G401 (cell line): ENCODE measurements at regions not wholly inside any gene's neighbourhood (a gene's known extent, or its start where the extent isn't known, plus 50 kb on each side); places are given as distances from the start of the nearest gene placed in this dataset.
A peak's percentile ranks its signal among the peaks of the same experiment; 100 is the strongest.
"Not testable (repeated sequence)": the region's sequence is repeated elsewhere in the genome, so short reads cannot be mapped to it uniquely, and the experiment has no call there.

Experiments
- DNase-seq: peaks from one replicate; pipeline ENCODE4 v3.0.0-alpha.2; 2015; ENCODE audit warnings: low spot score
- in situ Hi-C: cut with HindIII; loops from 2 replicates; pipeline ENCODE4 v1.10.0; 2016; ENCODE audit warnings: low sequenced_read_pairs, mixed read lengths

DNA sequence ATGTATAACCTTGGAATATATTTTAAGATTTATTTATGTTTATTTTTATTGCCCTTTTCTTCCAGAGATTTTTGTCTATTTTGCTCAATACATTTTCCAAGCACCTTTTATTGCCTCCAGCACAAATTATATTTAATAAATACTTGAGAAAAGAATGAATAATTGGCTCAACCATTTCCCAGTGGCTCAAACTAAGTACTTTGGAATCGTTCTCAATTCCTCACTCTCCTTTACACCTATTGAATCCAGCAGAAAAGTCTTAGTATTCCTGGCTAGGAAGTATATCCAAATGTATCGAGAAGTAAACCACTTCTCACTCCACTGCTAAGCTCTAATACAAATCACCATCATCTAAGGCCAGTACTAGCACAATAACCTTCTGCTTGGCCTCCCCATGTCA, 276.1 kb downstream of the NEBL start:
- in situ Hi-C loops = no loop called here
- DNase-seq = no peak

- in situ Hi-C loops = no loop called here
- DNase-seq = no peak
These were observed 279.0 kb downstream of the NEBL start for GRCh38 chr10:20618011-20618547.

- in situ Hi-C loops = no loop called here
- no peak for DNase-seq
These were observed 279.9 kb downstream of the NEBL start for GRCh38 chr10:20616918-20617810.

- in situ Hi-C loops = no loop called here
- no peak for DNase-seq
These were observed 280.9 kb downstream of the NEBL start for GRCh38 chr10:20616056-20616671.

- no peak for DNase-seq
These were observed 281.7 kb downstream of the NEBL start for GRCh38 chr10:20615395-20615794.

DNA sequence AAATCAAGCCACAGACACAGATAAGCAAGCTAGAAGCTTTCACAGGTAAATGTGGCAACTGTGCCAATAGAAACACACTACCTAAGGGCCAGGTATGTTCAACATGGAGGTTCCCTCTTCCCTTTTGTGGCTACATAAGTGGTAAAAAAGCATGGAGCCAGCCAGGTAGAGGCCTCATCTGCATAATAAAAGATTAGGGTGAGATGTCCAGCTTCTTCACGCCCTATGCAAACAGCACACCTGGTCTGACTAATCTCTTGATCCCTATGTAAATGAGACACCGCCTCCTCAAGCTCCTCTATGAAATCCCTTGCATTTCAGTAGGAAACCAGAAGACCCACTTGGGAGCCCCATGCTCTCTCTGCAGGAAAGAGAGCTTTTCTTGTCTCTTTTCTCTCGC, 282.2 kb downstream of the NEBL start:
- DNase-seq = no peak
- in situ Hi-C loops = no loop called here

More at GRCh38 chr10:20615395-20615794, 281.7 kb downstream of the NEBL start:
- in situ Hi-C loops = no loop called here

- in situ Hi-C loops = no loop called here
- no peak for DNase-seq
These were observed 288.6 kb downstream of the NEBL start for GRCh38 chr10:20608503-20608902.

- in situ Hi-C loops = no loop called here
These were observed 290.1 kb downstream of the NEBL start for GRCh38 chr10:20606985-20607384.

DNA sequence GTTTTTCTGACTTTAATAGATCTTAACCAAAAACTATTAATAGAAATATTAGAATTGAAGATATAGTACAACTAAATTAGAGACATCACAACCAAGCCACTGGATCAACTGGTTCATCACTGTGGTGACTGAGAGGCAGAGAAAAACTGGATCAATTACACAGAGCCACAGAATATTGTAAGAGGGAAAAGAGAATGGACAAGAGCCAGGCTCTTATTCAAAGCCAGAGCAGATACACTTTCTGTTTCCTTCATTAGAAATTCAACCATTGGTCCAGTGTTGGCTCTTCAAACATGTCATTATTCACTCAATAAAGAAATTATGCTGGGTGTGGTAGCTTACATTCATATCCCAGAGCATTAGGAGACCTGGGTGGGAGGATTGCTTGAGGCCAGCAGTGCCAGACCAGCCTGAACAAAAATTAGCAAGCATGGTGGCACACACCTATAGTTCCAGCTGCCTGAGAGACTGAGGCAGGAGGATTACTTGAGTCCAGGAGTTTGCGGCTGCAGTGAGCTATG, 295.1 kb downstream of the NEBL start:
- DNase-seq = no peak
- in situ Hi-C loops = no loop called here

More at GRCh38 chr10:20606985-20607384, 290.1 kb downstream of the NEBL start:
- DNase-seq = no peak

- DNase-seq = no peak
- in situ Hi-C loops = no loop called here
These were observed 298.5 kb downstream of the NEBL start for GRCh38 chr10:20598590-20598989.

DNA sequence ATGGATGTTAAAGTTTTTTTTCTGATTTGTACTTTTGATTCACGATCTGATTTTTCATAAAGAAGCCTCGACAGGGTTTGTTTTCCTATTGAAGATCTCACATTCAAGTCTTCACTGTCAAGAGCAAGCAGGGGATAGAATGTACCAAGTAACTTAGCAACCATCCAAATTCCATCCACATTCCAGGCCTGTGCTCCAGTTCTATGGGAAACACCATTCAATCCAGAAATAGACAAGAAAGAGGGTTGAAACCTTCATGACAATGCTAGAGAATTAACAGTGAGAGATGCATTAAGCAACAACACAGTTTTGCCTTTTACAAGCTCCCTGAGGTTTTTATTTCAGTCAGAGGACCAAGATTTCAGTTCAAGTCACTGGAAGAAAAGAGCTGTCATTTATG, 300.2 kb downstream of the NEBL start:
- no peak for DNase-seq

DNA sequence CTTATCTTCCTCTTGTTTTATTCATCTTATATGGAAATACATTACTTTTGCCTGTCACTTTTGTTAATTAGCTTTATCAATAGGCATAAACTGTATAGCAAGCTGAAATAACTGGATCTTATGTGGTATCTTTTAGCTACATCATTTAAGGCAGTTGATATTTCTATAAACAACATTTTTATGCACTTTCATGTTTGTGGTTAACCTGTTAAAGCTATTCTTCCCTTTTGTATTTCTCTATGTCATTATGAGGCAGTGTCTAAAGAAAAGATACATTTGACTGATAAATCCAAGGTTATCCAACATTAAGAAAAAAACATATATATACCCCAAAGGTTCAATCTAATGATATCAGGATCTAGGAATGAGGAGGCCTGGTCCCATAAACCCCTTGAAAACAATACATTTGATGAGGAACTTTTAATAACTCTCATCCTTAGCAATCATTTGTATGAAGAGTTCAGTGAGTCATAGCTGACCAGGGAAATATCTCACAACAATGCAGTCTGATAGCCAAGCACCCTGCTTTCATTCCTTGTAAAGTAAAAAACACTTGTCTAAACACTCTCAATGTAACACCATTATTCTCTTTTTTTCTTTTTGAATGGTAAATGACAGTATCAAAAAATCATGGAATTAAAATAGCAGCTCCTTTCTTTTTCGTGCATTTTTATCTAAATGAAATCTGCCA, 300.9 kb downstream of the NEBL start:
- DNase-seq = no peak
- in situ Hi-C loops = no loop called here

More for the DNA sequence above, 300.2 kb downstream of the NEBL start:
- in situ Hi-C loops = no loop called here

DNA sequence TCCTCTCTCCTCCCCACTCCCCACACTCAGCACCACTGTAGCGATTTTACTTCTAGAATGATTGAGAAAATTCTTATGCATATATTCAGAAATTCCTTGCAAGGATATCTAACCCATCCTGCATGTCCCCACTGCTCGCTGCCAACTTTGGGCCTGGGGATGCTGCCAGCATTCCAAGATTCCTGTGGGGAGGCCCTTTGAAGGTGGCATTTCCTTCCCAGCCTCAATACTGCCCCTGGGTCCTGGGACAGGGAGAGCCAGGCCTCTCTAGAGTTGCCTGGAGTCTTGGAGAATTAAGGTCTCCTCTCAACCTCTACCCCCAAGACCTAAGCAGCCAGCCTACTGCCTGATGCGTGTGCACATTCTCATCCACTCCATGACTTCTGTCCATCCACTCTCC, 303.5 kb downstream of the NEBL start:
- in situ Hi-C loops = no loop called here
- no peak for DNase-seq

DNA sequence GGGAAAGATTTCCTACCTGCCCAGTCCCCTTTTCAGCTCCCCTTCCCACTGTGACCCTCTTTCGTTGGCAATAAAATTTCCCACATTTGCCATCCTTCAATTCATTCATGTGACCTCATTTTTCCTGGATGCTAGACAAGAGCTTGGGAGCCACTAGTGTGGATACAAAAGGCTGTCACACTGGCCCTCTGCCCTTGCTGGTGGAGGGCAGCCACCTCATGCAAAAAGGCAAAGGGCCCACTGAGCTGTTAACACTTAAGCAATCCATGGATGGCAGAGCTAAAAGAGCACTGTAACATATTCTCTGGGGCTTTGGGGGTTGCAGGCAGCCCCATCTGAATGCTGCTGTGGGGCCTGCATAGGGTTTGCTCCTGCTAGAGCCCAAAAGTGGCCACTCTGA, 315.1 kb downstream of the NEBL start:
- in situ Hi-C loops = no loop called here
- DNase-seq = peak; percentile 19

DNA sequence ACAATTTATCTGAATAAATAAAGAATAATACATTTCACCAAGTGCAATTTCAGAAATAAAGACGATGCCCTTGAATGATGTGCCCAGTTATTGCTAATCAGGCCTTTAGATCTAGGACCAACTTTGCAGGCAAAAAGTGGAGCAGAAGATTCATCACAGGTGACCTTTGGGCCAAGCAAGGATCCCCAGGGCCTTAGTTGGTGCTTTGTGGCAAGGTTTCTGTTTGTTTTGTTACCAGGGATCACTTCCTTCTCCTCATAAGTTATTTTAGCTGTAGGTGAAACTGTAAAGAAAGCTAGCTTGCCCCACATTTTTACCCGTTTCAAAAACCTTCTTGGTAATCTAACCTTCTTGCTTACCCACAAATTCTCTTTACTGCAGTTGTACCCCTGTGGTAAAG, 323.2 kb downstream of the NEBL start:
- in situ Hi-C loops = no loop called here

GRCh38 chr10:20555990-20556389, 341.1 kb downstream of the NEBL start:
- in situ Hi-C loops, DNase-seq: not testable (repeated sequence)

More for the DNA sequence above, 323.2 kb downstream of the NEBL start:
- DNase-seq = no peak

DNA sequence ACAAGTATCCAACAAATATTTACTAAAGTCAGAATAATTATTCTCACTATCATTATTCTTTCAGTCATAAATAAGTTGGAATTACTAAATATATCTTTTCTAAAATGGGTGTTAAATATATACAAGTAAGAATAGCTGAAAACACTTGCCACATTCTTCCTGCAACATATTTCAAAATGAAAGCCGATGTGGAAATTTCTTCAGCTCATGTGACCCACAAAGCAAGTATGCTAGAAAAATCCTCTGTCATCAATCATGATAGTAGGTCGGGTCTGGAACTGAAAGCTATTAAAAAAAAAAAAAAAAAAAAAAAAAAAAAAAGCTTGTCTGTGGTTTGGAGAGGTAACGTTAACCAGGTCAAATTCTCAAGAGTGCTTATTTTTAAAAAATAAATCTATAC, 344.7 kb downstream of the NEBL start:
- in situ Hi-C loops = no loop called here
- DNase-seq = no peak

- in situ Hi-C loops = no loop called here
- DNase-seq = no peak
These were observed 345.4 kb downstream of the NEBL start for GRCh38 chr10:20551761-20552160.
